GM19372 (cell line): ENCODE measurements at regions not wholly inside any gene's neighbourhood (a gene's known extent, or its start where the extent isn't known, plus 50 kb on each side); places are given as distances from the start of the nearest gene placed in this dataset.
A peak's percentile ranks its signal among the peaks of the same experiment; 100 is the strongest.

Experiments used
- ATAC-seq: cut with Tn5 transposase; IDR thresholded peaks from one replicate; pipeline ENCODE4 v1.9.1; 2021; ENCODE audit warnings: mild to moderate bottlenecking, low read depth, moderate library complexity; ENCODE audit not compliant: unreplicated experiment

DNA sequence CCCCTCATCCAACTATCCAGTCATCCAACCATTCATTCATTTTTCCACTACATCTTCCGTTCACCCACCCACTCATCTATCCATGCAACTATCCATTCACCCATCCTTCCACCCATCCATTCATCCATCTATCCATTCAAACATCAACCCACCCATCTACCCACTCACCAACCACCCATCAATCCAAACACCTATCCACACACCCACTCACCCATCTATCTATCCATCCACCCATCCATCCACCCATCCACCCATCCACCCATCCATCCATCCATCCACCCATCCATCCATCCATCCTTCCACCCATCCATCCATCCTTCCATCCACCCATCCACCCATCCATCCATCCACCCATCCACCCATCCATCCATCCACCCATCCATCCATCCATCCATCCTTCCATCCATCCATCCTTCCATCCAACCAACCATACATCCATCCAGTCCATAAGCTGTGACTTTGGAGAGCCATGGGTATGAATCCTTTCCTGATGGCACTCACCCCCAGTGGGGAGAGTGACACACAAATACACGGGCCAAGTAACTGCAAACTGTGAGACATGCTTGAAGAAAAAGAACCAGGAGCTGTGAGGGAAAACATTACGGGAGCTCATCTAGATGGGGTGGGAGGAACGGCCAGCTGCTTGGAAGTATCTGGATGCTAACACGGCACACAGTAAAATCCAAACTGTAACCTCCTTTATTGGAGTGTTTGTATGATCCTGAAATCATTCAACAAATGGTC lies 100.0 kb upstream of the TNRC6C start:
- no peak for ATAC-seq

DNA sequence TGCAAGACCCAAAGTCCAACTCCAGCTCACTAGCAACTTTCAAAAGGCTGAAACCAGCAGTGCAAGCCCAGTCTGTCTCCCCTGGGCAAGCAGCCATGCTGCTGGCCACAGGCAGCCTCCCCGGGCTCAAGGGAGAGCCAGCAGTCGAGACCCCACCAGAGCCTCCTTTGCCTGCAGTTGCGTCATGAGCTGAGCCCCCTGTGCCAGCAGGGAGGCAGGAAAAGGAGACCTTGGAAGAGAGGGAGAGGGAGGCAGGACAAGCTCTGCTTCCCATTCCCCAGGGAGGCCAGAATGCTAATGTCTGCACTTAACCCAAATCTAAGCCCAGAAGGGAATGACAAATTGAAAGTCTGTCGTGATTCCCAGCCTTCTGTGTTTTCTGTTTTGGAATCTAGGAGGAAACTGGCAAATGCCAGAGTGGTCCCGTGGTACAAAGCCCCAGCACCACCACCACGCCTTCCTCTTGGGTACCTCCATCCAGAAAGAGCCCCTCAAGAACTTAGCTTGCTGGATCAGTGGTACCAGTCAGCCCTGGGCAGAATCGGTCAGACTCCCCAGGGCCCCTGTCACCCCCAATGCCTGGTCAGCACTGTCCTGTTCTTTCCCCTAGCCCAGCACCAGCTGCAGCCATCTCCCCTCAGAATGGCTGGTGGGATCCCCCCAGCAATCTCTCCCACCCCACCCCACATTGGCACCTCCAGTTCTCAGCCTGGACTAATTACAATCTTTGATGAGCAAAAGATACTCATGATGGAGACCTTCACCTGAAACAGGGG lies 99.3 kb upstream of the TNRC6C start:
- ATAC-seq: no peak

DNA sequence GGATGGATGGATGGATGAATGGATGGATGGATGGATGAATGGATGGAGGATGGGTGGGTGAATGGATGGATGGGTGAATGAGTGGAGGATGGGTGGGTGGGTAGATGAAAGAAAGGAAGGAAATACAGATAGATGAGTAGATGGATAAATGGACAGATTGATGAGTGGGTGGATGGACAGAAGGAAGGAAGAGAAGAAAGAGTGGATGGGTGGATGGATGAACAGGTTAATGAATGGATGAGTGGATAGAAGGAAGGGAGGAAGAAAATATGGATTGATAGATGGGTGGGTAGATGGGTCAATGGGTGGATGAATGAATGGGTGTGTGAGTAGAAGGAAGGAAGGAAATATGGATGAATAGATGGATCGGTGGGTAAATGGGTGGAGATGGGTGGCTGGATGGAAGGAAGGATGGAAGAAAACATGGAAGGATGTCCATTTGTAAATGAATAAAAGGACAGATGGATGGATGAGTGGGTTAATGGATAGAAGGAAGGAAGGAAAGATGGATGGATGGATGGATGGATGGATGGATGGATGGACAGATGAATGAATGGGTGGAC lies 97.3 kb upstream of the TNRC6C start:
- no peak for ATAC-seq

DNA sequence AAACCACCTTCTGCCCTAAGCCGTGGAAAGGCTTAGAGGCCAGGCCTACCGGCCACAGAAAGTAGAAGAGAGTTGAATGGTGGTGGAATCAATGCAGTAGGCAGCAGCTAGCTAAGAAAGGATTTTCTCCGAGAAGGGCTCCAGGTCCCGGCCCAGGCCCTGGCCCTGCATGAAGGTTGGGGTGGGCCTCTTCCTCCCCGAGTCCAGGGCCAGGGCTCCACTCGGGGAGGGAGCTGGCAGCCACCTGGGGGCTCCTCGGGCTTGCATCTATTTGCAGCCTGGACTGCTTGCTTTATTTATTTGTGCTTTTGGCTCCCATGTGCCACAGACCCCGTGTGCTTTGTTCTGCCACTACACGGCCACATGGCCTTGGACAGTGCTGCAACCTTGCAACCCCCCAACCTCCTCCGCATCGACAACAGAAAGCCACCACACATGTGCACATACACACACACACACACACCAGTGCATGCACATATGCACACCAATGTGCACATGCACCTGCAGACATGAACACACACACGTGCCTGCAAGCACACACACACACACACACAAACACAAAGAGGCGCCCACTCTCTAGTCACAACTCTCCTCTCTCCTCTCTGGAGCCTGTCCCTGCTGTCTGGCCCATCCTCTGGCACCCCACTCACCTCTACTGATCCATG lies 96.4 kb upstream of the TNRC6C start:
- no peak for ATAC-seq

DNA sequence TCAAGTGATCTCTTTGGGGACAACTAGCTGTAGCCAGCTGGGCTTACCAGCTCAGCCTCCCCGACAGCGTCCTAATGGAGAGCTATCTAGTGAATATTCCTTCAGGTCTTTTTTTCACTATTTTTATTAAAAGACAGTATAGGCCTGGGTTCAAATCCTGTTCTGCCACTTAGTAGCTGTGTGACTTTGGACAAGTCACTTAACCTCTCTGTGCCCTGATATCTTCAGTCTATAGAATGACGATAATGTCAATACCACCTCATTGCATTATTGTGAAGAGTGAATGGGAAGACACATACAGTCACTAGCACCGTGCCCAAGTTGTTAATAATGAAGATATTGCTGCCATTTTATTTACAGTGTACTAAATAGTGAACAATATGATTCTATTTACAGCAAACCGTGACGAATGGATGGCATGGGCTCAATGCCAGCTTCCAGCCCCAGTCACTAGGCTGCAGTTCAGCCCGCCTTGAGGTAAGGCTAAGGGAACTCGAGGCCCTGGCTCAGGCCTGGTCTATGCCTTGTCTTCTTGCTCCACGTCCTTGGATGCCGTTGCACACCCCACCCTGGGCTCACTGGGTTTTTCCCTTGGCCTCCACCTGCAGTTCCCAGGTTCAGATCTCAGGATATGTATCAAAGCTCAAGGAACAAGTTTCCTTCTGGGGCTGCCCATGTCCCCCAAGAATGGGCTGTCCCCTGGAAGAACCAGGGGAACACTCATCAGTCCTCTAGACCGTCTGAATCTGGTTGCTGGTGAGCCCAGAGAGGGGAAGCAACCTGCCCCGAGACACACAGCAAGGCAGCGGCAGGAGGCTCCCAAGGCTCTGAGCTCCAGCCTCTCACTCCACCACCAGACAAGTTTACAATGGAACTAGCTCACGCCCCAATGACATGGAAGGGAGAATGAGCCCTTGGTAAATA lies 95.4 kb upstream of the TNRC6C start:
- ATAC-seq: no peak

DNA sequence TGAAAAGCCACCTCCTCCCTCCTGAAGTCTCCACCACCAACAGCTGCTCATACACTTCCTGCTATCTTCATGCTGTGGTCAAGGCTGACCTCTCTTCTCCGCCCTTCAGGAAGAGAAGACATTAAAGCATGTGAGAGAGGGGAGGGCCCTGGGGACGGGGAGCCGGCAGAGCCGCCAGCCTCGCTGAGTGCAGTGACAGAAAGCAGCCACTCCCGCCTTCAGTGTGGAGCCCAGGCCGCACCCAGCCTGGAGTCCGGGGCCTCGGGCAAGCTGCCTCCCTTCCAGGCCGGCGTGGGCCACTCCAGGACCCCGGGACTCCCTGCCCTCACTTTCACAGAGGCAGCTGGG lies 94.7 kb upstream of the TNRC6C start:
- no peak for ATAC-seq

DNA sequence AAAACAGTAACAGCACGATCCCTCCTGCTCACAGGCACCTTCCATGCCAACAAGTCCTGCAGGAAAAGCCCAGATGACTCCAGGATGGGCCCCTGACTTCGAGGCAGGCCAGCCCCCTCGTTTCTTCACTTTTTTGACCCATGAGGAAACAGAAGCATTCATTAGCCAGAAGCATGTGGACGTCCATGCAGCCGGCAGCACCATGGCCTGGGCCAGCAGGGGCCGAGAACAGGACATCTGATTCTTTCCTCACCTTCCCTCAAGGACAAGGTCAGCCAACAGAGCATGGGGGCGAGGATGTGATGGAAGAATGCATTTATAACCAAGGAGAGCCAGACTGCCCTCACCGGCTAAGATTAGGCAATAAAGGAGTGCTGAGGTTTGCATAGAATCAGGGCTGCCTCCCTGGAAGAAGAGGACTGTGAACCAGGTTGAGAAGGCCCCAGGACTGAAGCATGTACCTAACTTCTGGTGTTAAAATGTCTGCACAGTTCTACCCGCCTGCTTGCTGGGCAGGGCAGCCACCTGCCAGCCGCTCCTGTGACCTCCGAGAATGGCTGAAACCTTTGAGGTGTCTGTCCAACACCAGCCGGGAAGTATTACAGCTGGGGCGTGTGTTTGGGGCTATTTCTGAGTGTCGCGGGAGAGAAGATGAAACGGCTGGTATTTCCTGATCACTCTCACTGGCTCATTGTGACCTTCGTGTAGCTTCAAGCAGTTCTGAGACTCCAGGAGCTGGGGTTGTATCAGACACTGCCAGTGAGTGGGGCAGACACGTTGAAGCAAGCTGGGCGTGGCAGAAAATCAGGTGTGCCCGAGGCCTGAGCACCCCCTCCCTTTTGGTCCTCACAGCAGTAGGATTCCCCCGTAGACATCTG lies 94.0 kb upstream of the TNRC6C start:
- no peak for ATAC-seq

DNA sequence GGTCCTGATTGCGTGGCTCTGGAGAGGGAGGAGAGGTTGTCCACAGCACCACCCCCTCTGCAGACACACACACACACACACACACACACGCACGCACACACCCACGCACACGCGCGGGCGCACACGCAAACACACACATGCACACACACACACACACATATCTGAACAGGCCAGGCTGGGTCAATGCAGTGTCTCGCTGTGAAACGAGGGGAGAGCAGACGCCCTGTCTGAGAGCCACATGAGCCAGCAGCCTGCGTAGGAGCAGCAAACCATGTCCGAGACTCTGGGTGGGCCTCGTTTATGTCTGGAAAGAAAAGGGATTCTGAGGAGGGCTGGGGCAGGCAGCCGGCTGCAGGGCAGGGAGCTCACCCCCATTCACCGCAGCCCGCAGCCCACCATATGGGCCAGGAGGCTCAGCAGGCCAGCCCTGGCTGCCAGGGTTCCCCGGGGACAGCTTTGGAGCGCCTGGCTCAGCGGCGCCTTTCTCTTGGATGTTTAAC lies 93.3 kb upstream of the TNRC6C start:
- no peak for ATAC-seq

DNA sequence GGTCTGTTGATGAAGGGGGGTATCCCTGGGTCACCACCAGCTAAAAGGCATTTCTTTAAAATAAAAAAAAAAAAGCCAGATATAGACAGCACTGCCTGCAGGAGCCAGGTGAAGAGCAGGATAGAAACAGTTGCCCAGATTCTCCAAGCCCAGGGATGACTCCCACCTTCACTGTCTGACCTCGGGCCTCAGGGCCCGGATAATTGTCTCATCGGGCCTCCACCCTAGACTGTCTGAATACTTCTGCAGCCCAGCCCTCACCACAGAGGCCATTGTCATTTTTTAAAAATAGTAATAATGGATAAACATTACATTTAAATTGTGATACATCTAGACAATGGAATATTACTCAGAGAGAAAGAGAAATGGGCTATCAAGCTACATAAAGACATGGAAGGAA lies 92.8 kb upstream of the TNRC6C start:
- no peak for ATAC-seq

DNA sequence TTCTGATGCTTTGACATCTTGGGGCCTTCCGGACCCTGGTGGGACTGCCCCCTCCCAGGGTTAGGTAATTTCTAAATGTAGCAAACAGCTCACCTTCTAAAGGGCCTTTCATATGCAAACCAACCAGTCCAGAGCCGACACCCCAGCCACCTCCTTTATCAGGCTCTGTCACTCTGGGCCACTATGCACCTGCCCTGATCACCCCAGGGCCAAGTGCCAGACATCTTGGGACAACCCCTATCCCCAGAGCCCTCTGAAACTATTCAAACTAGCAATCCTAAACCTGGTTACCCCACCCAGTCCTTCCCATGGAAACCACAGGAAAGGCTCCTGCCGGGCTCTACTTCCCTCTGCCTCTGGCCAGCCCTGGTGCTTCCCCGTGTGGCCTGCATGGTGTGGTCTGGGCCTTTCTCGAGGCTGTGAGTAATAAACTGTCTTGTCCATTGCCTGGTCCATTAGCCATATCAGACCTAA lies 91.2 kb upstream of the TNRC6C start:
- no peak for ATAC-seq

DNA sequence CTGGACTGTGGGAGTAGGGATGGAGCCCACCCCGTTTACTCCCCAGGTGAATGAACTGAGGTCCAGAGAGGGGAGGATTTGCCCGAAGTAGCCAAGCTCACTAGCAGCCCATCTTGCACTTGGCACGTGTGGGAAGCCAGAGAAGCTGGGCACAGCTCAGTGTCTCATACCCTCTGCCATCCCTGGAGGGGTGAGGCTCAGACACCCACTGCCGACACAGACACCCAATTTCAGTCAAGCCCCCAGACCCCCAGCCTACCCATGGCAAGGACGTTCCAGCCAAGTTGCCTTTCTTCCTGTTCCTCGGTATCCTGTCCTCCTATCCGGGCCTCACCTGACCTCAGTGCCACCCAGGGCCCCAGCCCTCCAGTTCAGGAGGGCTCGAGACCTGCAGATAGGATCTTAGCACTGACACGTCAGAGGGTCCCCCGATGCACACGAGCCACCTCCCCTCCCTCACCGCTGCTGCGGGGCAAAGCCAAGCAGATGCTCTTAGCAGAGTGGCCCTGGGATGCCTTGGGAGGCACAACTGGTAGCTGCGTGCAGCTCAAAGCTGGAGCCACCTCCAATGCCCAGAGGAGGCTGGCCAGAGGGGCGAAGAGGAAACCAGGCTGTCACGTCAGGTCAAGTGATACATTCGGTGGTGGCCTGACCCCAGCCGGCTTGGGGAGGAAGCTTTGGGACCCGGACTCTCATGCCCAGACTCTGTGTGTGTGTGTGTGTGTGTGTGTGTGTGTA lies 90.4 kb upstream of the TNRC6C start:
- ATAC-seq: no peak

DNA sequence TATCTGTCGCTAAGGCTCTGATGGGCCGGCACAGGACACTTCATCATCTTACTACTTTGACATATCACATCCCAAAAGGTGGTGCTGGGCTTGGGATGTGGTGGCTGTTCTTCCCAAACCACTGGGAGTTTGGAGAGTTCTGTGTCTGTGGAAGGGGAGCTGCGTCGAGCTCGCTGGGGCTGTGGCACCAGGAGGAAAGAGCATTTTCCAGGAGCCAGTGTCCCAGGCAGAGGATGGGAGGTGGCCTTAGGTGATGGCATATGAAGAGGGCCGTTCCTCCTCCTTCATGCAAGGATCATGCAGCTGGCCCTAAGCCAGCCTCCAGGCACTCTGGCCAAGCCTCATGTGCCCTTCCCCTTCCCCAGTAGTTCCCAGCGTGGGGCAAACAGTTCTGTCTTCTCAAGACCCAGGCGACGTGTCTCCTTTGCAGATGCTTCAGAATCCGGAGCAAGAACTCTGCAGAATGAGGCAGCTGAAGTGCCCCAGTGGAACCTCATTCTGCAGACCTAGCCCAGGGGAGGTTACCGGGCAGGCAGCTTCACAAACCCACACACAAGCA lies 89.4 kb upstream of the TNRC6C start:
- no peak for ATAC-seq

DNA sequence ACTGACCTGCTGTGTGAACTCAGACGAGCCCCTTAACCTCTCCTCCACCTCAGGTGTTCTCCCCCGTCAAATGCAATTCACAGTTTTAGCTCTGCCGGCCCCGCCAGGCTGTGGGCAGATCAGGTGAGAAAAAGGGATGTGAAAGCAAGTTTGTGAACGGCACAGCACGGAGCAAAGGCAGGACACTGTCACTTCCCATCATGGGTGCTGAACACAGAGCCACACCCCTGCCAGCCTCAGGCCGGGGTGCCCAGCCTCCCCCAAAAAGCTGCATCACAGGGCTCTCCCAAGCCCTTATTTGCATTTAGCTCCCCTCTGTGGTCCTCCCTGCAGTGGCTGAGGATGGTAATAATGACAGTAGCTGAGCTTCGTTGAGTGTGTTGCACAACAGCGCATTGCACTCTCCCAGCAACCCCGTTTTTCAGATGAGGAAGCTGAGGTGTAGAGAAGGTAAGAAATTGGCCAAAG lies 88.8 kb upstream of the TNRC6C start:
- peak; percentile 80 for ATAC-seq

DNA sequence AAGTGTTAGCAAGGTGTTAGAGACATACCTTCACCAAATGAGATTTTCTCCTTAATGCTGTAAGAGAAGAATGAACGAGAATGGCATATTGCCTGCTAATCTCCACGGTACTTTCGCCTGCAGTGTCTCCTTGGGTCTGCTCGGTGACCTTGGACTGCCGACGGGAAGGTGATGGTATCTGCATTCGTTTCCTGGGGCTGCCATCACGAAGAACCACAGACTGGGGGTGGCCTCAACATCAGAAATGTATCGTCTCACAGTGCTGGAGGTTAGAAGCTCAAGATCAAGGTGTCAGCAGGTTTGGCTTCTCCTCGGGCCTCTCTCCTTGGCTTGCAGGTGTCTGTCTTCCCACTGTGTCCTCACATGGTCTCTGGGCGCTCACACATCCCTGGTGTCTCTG lies 86.3 kb upstream of the TNRC6C start:
- no peak for ATAC-seq

DNA sequence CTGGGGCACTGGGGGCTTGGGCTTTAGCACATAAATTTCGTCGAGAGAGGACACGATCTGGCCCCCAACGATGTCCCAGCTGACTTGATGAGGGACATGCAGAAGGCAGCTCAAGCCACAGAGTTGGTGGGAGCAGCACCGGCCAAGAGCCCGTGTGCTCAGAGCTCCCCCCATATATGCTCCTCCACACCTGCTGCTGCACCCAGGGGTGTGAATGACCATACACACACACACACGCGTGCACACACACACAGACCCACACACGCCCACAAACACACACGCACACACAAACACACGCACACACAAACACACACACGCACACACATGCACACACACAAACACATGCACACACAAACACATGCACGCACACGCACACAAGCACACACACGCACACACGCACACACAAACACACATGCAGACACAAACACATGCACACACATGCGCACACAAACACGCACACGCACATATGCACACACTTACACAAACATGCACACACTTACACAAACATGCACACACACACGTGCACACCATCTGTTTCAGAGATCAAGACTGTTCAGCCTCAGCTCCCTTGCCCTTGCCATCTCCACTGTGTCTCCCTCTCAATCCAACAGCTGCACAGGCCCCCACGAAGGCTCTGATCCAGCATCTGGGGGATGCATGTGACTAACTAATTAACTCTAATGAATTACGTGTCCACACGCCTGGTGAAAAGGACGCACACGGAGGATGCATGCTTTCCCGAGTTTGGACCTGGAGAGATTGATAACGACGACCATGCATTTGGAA lies 85.6 kb upstream of the TNRC6C start:
- ATAC-seq: no peak

DNA sequence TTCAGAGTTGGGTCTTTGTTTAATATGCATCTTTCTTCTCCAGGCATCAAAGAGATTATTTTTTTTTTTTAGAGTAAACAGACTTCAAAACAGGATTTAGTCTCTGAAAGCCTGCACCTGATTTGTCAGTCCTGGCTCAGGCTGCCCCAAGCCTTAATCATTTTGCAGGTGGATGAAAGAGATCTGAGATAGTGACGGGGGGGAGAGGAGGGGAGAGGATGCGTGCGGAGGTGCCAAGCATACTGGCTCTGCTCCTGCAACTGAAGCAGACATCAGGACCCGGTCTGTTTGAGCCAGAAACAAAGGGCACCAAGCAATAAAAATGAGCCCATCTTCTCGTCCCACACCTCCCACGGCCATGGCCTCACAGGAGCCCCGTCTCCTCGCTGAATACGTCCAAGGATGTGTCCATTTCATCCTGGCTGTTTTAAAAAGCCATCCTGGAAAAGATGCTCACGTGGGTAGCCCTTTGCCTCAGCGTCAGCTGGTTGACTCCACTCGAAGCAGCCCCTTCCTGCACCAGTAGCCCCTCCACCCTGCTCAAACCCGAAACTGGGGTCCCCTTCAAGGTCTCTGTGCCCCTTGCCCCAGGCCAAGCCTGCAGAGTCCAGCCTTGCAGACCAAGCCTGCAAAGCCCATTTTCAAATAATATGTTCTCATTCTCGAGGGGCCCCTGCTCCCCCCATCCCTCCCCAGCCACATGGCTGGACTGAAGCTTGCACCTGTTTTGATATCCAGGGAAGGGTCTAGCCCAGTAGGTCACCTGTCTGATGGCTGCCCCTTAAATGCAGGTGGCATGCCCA lies 84.8 kb upstream of the TNRC6C start:
- no peak for ATAC-seq
